Keratinocyte (primary cell): ENCODE measurements at regions not wholly inside any gene's neighbourhood (a gene's known extent, or its start where the extent isn't known, plus 50 kb on each side); places are given as distances from the start of the nearest gene placed in this dataset.

Experiments used
- CTCF ChIP-seq, 3 experiments: IDR thresholded peaks in 1 of 3; conservative IDR thresholded peaks in 1 of 3; optimal IDR thresholded peaks in 1 of 3; 2 replicates in 2 of 3; 3 replicates in 1 of 3; pipeline versions ENCODE3 to v1.5.1; 2011; ENCODE audit warnings: low read length in 3 of 3, mild to moderate bottlenecking in 3 of 3, moderate library complexity in 2 of 3, control low read depth in 1 of 3, inconsistent platforms in 1 of 3; ENCODE audit not compliant: insufficient read depth in 2 of 3; ENCODE audit errors: extremely low read depth in 1 of 3
- EZH2 ChIP-seq: IDR thresholded peaks from one replicate; pipeline ENCODE4 v1.6.1; 2012; ENCODE audit warnings: inconsistent platforms, mild to moderate bottlenecking, low read length, moderate library complexity

GRCh38 chr6:68013780-68014515, 621.1 kb upstream of the ADGRB3 start:
- TF ChIP-seq CTCF (optimal IDR thresholded peaks at IDR 0.05 in 1 of 3, IDR thresholded peaks at IDR 0.05 in 1 of 3, conservative IDR thresholded peaks at IDR 0.05 in 1 of 3; ENCODE audit: extremely low read depth in 1 of 3, insufficient read depth in 2 of 3, low read length in 3 of 3) (no peak), EZH2 (no peak)
